Left lobe of liver (tissue), 2 donors: ENCODE measurements at regions not wholly inside any gene's neighbourhood (a gene's known extent, or its start where the extent isn't known, plus 50 kb on each side); places are given as distances from the start of the nearest gene placed in this dataset.

ENCODE experiments used
- ATAC-seq: fragments of 200-7000 bp; cut with Tn5 transposase; one replicate; pipeline ENCODE4 v1.9.1; 2020; ENCODE audit warnings: mild to moderate bottlenecking, moderate library complexity
- DNase-seq: peaks from one replicate; pipeline ENCODE4 v3.0.0-alpha.2; 2020; ENCODE audit warnings: low spot score
- donor health status: DM: no; HTN: no; CAD: no; lungs with moderate emphysema.
- donor health status: DM: no; HTN: yes; CAD: no.

GRCh38 chr12:126602612-126603011 lies 1537.4 kb downstream of the AACS start:
- no peak for ATAC-seq
- DNase-seq: no peak

GRCh38 chr12:126607157-126607556 lies 1541.9 kb downstream of the AACS start:
- ATAC-seq (peak; percentile 66), DNase-seq (no peak)

GRCh38 chr12:126607867-126608266 lies 1542.6 kb downstream of the AACS start:
- ATAC-seq: peak; percentile 13

DNA sequence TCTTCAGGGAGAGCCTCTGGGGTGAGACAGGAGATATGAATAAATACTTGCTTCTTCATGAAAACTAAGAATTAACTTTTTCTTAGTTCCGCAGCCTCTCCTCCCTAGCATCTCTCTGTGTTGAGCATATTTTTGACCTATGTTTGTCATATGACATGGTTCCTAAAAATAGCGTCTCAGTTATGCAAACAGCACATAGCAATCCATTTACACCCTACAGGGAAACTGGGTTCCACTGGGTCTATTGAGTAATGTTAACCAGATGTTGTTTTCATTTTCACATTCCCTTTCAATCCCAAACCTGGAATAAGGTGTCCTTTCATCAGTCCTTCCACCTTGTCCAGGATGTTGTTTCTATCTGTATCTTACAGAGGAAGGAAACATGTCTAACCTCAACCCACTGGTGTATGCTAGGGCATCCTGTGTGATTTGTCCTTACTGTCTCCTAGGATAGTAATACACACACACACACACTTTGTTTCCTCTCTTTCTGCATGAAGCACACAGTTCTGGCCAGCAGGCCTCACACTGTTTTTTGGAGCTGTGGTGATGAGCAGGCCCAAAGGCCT lies 1543.5 kb downstream of the AACS start:
- ATAC-seq (no peak), DNase-seq (no peak)

More at GRCh38 chr12:126607867-126608266, 1542.6 kb downstream of the AACS start:
- no peak for DNase-seq

- DNase-seq (no peak), ATAC-seq (no peak)
Observed at GRCh38 chr12:126616441-126616840, 1551.2 kb downstream of the AACS start.

DNA sequence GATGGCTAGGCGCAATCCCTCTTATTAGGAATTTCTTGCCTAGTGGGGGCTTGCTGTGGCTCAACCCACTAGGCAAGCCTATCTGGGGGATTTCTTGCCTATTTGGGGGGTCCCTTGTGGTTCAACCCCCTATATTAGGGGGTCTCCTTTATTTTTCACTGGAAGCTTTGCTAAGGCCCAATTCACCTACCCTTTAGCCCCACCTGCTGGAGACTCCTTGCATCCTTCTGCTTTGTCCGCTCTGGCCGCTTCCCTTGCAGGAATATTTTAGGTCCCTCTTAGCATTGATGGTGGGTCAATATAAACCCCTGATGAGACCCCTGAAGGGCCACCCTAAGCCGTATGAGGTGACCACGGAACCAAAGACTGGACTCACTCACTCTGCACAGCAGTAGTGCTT lies 1552.1 kb downstream of the AACS start:
- ATAC-seq: peak; percentile 67

DNA sequence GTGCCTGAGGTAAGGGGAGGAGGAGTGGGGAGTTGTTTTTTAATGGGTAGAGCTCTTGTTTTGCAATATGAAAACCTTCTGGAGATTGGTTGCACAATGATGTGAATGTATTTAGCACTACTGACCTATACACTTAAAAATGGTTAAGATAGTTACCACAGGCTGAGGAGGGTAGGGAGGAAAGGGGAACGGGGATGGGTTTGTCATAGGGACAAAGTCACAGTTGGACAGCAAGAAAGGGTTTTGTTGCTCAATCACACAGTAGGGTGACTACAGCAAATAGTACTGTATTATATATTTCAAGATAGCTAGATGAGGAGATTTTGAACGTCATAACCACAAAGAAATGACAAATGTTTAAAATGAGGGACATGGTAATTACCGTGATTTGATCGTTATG lies 1562.4 kb downstream of the AACS start:
- no peak for DNase-seq
- no peak for ATAC-seq

More for the DNA sequence above, 1552.1 kb downstream of the AACS start:
- no peak for DNase-seq

DNA sequence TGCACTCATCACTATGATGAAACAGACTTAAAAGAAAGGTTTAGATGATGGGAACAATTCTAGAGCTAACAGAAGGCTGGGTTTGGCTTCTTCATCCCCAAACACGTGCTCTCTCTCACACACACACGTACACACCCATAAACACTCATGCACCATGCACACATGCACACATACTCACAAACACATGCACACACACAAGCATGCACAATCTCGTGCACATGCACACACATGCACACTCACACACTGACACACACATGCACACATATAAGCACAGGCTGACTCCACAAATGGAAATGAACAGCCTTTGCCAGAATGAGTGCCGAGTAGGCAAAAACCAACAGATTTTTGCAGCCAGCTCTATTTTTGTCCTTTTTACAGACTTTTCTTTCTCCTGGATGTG lies 1571.6 kb downstream of the AACS start:
- DNase-seq (no peak), ATAC-seq (no peak)

GRCh38 chr12:126644236-126645020 lies 1579.2 kb downstream of the AACS start:
- DNase-seq (no peak), ATAC-seq (no peak)

GRCh38 chr12:126648074-126648473 lies 1582.8 kb downstream of the AACS start:
- ATAC-seq (no peak), DNase-seq (no peak)

DNA sequence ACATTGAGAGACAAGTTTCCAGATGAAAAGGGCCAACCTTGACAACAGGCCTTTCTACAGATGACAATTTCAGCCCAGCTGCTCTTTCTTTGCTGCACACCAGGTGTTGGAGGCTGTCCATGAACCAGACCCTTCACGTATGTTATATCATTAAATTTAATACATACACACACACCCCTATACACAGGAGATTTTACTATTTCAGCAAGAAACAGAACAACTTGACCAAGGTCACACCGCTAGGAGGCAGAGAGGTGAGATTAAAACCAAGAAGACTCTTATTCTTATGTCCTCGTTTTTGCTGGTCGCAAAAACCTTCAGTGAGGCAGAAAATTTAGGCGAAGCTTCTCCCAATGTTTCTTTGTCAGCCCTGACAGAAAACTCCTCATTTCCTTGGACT lies 1585.9 kb downstream of the AACS start:
- DNase-seq (no peak), ATAC-seq (no peak)

DNA sequence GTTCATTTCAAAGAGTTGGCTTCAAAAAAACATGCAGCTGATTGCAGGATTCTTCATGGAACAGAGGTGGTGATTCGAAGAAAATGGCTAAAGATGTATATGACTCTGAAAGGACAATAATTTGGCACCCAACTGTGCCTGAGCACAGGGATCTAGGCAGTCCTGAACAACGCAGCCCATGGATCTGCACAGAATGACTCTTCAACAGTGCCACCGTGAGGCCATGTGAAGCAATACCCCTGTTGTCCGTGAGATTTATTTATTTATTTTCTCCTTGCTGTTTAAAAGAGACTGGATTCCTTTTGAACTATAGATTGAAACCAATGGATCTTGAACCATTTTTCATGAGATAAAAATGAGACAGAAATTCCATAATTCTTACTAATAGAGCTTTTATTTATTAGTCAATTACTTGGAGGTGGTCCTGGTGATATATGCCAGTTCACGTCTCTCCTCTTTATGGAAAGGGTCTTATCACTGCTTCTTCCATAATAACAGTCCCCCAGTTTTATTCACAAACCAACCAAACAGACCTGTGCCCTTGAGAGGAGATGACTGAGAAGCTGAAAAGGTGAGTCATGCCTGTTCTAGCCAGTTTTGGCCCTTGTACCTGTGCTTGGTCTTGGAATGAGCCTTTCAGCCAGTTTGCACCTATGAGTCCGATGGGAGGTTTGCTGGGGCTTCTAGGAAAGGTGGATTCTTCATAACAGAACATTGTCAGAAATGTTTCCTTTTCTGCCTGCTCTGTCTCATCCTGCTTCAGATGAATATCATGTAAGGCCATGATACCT lies 1598.3 kb downstream of the AACS start:
- DNase-seq: no peak

DNA sequence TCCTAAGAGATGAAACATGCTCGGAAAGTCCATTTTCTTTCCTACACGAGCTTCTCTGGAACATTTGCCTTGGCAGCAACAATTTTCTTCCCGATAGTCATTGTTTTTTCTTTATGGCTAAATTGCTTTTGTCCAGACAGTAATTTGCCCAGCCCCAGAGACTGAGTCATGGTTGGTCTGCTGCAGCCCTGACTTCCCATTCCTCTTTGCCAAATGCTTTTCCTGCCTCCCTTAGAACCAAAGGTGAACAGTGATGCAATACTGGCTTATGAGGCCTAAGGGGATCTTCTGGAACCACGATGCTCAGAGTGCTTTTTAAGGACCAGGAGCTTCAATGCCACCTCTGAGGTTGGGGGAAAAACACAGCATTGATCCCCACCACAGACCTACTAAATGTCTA lies 1599.6 kb upstream of the TMEM132C start:
- DNase-seq: no peak
- no peak for ATAC-seq

More for the DNA sequence above, 1598.3 kb downstream of the AACS start:
- ATAC-seq: peak; percentile 54

- ATAC-seq (no peak), DNase-seq (no peak)
Observed at GRCh38 chr12:126668538-126668937, 1598.4 kb upstream of the TMEM132C start.

GRCh38 chr12:126668961-126669360 lies 1598.0 kb upstream of the TMEM132C start:
- ATAC-seq: no peak

DNA sequence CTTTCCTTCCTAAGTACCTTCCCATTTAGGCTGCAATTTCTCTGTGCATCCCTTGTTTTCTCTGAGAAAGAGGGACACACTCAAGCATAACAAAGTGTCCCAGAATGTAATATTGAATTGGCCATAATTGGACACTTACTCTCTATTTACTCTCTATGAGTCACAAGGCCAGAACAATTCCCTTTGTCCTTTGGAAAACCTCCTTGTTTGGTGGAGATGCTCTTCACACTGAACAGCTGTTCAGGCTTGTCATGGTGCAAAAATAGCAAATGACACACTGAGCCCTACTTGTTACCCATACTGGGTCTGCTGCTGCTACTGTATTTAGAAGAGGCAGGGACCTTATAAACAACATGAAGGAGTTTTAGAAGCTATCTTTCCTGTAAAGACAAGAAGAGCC lies 1590.5 kb upstream of the TMEM132C start:
- DNase-seq: no peak
- no peak for ATAC-seq

More at GRCh38 chr12:126668961-126669360, 1598.0 kb upstream of the TMEM132C start:
- DNase-seq: no peak

DNA sequence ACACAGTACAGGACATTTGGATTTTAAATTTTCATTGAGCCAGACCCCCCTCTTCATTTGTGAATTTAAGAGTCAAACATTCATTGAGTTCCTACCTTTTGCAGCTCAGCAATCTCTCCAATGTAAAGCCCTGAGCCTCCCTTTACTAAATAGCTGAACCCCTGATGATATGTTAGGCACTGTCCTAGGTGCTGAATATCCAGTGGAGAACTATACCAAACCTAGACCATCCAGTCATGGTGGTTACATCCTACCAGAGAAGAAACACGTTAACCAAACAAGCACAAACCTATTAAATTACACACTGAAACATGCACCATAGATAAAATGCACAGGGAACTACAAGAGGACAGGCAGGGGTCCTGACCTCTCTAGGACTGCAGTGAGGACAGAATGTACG lies 1585.3 kb upstream of the TMEM132C start:
- DNase-seq: no peak
- ATAC-seq: no peak

DNA sequence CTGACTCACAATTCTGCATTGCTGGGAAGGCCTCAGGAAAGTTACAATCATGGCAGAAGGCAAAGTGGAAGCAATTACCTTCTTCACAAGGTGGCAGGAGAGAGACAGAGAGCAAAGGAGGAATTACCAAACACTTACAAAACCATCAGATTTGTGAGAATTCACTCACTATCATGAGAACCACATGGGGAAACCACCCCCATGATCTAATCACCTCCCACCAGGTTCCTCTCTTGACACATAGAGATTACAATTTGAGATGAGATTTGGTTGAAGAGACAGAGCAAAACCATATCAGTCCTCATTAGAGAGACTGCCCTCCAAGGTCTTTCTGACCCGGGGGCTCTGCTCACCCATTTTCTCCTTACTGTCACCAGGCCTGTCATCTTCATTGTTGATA lies 1582.3 kb upstream of the TMEM132C start:
- ATAC-seq (no peak), DNase-seq (no peak)

- DNase-seq: no peak
- no peak for ATAC-seq
Observed at GRCh38 chr12:126685636-126686035, 1581.3 kb upstream of the TMEM132C start.

DNA sequence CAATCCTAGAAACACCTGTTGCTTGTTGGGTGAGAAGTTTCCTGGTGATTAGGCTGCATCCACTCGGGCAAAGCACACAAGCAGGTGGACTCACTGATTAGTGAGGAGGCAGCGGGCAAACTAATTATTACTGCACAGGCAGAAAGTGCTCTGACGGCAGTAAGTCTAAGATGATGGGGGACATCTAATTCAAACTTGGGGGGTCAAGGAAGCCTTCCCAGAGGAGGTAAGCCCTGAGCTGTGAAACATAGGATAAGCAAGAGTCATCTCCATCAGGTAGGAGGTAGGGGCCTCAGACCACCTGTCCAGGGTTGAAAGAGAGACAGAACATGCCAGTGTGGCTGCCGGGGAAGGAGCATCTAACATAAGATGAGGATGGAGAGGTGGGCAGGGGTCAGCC lies 1578.4 kb upstream of the TMEM132C start:
- ATAC-seq (no peak), DNase-seq (no peak)

DNA sequence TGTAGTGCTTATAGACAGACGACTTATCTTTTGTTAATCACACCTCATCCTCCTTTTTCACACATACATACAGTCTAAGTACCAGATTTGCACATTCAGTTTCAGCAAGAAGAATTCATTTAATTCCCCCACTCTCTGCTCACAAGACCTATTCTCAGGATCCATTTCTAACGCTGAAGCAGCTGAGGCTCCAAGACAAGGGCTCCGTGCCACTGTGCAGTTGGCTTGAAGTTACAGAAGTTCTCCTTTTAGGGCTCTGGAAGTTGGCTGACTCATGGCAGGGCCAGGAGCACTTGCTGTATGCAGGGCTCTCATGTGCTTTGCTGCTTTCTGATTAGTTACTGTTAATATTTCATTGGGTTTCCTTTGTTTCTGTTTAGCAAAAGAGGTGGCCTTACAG lies 1566.9 kb upstream of the TMEM132C start:
- DNase-seq: no peak
- ATAC-seq: no peak

GRCh38 chr12:126704609-126705008 lies 1562.4 kb upstream of the TMEM132C start:
- DNase-seq (no peak), ATAC-seq (no peak)
